HFF-Myc (cell line): ENCODE measurements at regions not wholly inside any gene's neighbourhood (a gene's known extent, or its start where the extent isn't known, plus 50 kb on each side); places are given as distances from the start of the nearest gene placed in this dataset.

Source experiments
- DNase-seq: peaks from one replicate; pipeline ENCODE4 v3.0.0-alpha.2; 2011; ENCODE audit warnings: low read depth; ENCODE audit errors: extremely low read depth
- H3K4me3 ChIP-seq: replicated peaks from 2 replicates; pipeline ENCODE4 v1.5.1; 2011; ENCODE audit warnings: low read depth, mild to moderate bottlenecking, control low read depth, low read length
- CTCF ChIP-seq: IDR thresholded peaks from 2 replicates; pipeline ENCODE4 v1.5.1; 2012; ENCODE audit warnings: mild to moderate bottlenecking, low read depth, low read length, control low read depth; ENCODE audit errors: missing control alignments

- H3K4me3 ChIP-seq, result no peak overlapping the region
- no peak for TF ChIP-seq CTCF
- DNase-seq, result no peak
These were observed 119.4 kb downstream of the TNFSF18 start for GRCh38 chr1:172931340-172931739.

- DNase-seq, result no peak
- no peak for TF ChIP-seq CTCF
- no peak overlapping the region for H3K4me3 ChIP-seq
These were observed 119.0 kb downstream of the TNFSF18 start for GRCh38 chr1:172931761-172932160.

- no peak for TF ChIP-seq CTCF
- DNase-seq, result no peak
- no peak overlapping the region for H3K4me3 ChIP-seq
These were observed 117.8 kb downstream of the TNFSF18 start for GRCh38 chr1:172932981-172933380.

- no peak overlapping the region for H3K4me3 ChIP-seq
- TF ChIP-seq CTCF, result no peak
- no peak for DNase-seq
These were observed 116.4 kb downstream of the TNFSF18 start for GRCh38 chr1:172934417-172934762.

GRCh38 chr1:172935062-172935592 is 115.6 kb downstream of the TNFSF18 start:
- no peak for DNase-seq
- TF ChIP-seq CTCF, result no peak
- no peak overlapping the region for H3K4me3 ChIP-seq

- DNase-seq, result no peak
- TF ChIP-seq CTCF, result no peak
- H3K4me3 ChIP-seq, result no peak overlapping the region
These were observed 114.6 kb downstream of the TNFSF18 start for GRCh38 chr1:172936088-172936645.

GRCh38 chr1:172938681-172939080 is 112.1 kb downstream of the TNFSF18 start:
- TF ChIP-seq CTCF, result no peak
- no peak for DNase-seq
- no peak overlapping the region for H3K4me3 ChIP-seq
